Fibroblast of pulmonary artery (primary cell): ENCODE measurements at regions not wholly inside any gene's neighbourhood (a gene's known extent, or its start where the extent isn't known, plus 50 kb on each side); places are given as distances from the start of the nearest gene placed in this dataset.

Experiments used
- DNase-seq: peaks from one replicate; pipeline ENCODE4 v3.0.0-alpha.2; 2010; ENCODE audit warnings: low read depth
- H3K4me3 ChIP-seq: replicated peaks from 2 replicates; pipeline ENCODE4 v1.5.1; 2011; ENCODE audit warnings: low read depth, mild to moderate bottlenecking, control low read depth, low read length, moderate library complexity
- CTCF ChIP-seq: IDR thresholded peaks from 2 replicates; pipeline ENCODE4 v1.5.1; 2011; ENCODE audit warnings: mild to moderate bottlenecking, control low read depth, low read length, inconsistent platforms; ENCODE audit errors: missing control alignments

GRCh38 chr18:61756244-61756643 lies 136.6 kb downstream of the RNF152 start:
- TF ChIP-seq CTCF = no peak
- H3K4me3 ChIP-seq = no peak overlapping the region
- DNase-seq = no peak

DNA sequence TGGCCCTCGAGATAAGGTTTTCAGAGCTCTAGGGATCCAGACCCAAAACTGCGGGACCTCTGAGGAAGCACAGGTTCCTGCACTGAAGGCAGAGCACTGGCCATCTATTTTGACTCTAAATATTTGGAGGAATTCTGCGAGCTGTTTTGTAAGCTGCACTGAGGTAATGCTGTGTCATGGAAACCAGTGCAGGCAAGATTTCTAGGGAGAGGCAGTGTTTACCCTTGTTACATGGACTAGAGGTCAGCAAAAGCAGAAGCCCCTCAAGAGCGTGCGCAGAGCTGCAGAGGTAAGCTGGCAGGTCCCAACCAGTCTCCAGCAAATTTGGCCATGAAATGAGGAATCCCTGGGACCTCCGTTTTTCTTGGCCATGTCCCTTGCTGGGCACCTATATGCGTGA lies 137.3 kb downstream of the RNF152 start:
- no peak for DNase-seq
- TF ChIP-seq CTCF = no peak
- H3K4me3 ChIP-seq = no peak overlapping the region

- H3K4me3 ChIP-seq = no peak overlapping the region
- DNase-seq = no peak
- no peak for TF ChIP-seq CTCF
These were observed 138.7 kb downstream of the RNF152 start for GRCh38 chr18:61754039-61754583.

DNA sequence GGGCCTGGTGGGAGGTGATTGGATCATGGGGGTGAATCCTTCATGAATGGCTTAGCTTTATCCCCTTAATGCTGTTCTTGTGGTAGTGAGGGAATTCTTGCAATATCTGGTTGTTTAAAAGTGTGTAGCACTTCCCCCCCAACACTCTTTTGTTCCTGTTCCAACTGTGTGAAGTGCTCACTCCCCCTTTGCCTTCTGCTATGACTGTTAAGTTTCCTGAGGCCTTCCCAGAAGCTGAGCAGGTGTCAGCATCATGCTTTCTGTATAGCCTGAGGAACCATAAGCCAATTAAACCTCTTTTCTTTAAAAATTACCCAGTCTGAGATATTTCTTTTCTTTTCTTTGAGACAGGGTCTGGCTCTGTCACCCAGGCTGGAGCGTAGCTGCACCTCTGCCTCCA lies 139.4 kb downstream of the RNF152 start:
- no peak for TF ChIP-seq CTCF
- DNase-seq = no peak
- no peak overlapping the region for H3K4me3 ChIP-seq

DNA sequence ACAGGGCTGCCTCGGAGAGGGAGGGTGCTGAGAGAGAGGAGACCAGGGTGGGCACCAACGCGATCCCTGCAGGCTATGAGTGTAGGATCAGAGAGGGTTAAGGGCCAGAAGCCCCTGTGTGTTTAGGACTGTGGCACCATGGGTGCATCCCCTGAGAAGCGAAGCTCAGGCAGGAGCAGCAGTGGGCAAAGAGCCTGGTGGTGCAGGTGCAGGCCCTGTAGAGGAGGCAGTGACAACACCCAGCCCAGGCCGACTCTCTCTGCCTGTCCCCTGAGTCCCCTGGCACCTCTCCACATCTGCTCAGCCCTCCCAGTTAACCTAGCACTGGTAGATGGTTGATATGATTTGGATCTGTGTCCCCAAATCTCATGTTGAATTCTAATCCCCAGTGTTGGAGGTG lies 139.8 kb downstream of the RNF152 start:
- no peak overlapping the region for H3K4me3 ChIP-seq
- TF ChIP-seq CTCF = no peak
- no peak for DNase-seq

DNA sequence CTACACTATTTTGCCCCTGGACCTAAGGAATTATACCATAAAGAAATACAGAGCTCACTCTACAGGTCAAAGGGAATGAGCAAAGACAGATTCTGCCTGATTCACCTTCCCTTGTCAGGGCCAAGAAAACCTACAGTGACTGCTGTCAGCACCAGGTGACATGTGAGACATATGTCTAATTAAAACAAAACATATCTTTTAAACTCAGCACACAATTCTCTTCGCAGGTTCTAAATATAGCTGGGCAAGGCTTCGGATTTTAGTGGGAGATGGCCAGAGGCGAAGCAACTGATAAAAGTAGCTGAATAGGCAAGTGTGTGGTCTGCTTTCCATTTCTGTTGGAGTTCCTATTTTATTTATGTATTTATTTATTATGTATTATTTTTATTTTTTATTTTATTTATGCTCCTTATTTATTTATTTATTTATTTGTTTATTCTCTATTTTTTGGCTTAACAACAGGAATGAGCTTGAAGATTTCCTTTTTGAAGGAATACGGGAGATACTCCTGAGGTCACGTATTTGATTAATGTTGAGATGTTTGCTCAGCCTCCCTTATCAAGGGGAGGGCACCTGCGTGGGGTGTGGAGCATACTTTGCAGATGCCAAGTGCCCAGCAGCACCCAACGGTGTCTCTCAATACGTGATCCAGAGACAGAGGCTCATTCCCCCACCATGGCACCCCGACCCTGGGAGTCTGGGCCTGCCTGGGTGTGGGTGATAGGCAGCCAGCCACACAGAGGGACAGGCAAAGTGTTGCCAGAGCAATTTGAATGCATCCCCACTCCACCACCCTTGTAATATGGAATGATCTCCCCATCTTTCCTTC lies 141.8 kb downstream of the RNF152 start:
- DNase-seq = no peak
- H3K4me3 ChIP-seq = no peak overlapping the region
- no peak for TF ChIP-seq CTCF

- no peak for TF ChIP-seq CTCF
- DNase-seq = no peak
These were observed 143.3 kb downstream of the RNF152 start for GRCh38 chr18:61749546-61749945.

More at GRCh38 chr18:61749546-61749945, 143.3 kb downstream of the RNF152 start:
- no peak overlapping the region for H3K4me3 ChIP-seq
